Adipocyte (in vitro differentiated cells): ENCODE measurements at regions not wholly inside any gene's neighbourhood (a gene's known extent, or its start where the extent isn't known, plus 50 kb on each side); places are given as distances from the start of the nearest gene placed in this dataset.
"Not testable (repeated sequence)": the region's sequence is repeated elsewhere in the genome, so short reads cannot be mapped to it uniquely, and the experiment has no call there.

Experiments
- DNase-seq: peaks from one replicate; pipeline ENCODE4 v3.0.0-alpha.2; 2015; ENCODE audit warnings: low read depth
- H3K27me3 ChIP-seq: replicated peaks from 2 replicates; pipeline ENCODE4 v1.7.0; 2013; ENCODE audit warnings: mild to moderate bottlenecking, low read length, moderate library complexity; ENCODE audit not compliant: control insufficient read depth, insufficient read depth
- H3K36me3 ChIP-seq: 2 replicates; pipeline ENCODE4 v1.7.0; 2013; ENCODE audit warnings: low read length, mild to moderate bottlenecking, moderate library complexity; ENCODE audit not compliant: control insufficient read depth, insufficient read depth, severe bottlenecking
- H3K4me1 ChIP-seq: 2 replicates; pipeline ENCODE4 v1.7.0; 2013; ENCODE audit warnings: mild to moderate bottlenecking, low read length, moderate library complexity; ENCODE audit not compliant: control insufficient read depth, insufficient read depth
- H3K4me3 ChIP-seq: 2 replicates; pipeline ENCODE4 v1.7.0; 2013; ENCODE audit warnings: mild to moderate bottlenecking, low read length, moderate library complexity
- H3K9ac ChIP-seq: 2 replicates; pipeline ENCODE4 v1.7.0; 2013; ENCODE audit warnings: mild to moderate bottlenecking, low read length, moderate library complexity
- H3K9me3 ChIP-seq: 2 replicates; pipeline ENCODE4 v1.7.0; 2013; ENCODE audit warnings: mild to moderate bottlenecking, low read length, moderate library complexity; ENCODE audit not compliant: control insufficient read depth

GRCh38 chrX:13493659-13494058 lies 75.7 kb upstream of the EGFL6 start:
- Histone ChIP-seq H3K36me3 (no peaks in the 10 kb centered on the region), H3K9me3 (no peaks in the 10 kb centered on the region), H3K9ac (no peak overlapping the region), H3K4me1 (peaks cover 36% of the 10 kb centered on the region), H3K4me3 (no peak overlapping the region), H3K27me3 (peaks cover 5% of the 10 kb centered on the region)
- no peak for DNase-seq

- H3K9ac ChIP-seq = no peak overlapping the region
- no peaks in the 10 kb centered on the region for H3K9me3 ChIP-seq
- H3K36me3 ChIP-seq = no peaks in the 10 kb centered on the region
- DNase-seq = no peak
- H3K4me1 ChIP-seq = peaks cover 49% of the 10 kb centered on the region
- H3K4me3 ChIP-seq = no peak overlapping the region
- H3K27me3 ChIP-seq = peaks cover 5% of the 10 kb centered on the region
Observed at GRCh38 chrX:13492286-13492685, 77.1 kb upstream of the EGFL6 start.

GRCh38 chrX:13491061-13491460 lies 78.3 kb upstream of the EGFL6 start:
- no peak for DNase-seq
- no peak overlapping the region for H3K9ac ChIP-seq
- no peak overlapping the region for H3K4me3 ChIP-seq
- no peaks in the 10 kb centered on the region for H3K36me3 ChIP-seq
- no peaks in the 10 kb centered on the region for H3K9me3 ChIP-seq
- no peaks in the 10 kb centered on the region for H3K27me3 ChIP-seq
- peaks cover 54% of the 10 kb centered on the region for H3K4me1 ChIP-seq

- H3K9ac ChIP-seq = peak overlapping the region; percentile 76
- H3K27me3 ChIP-seq = no peaks in the 10 kb centered on the region
- H3K4me3 ChIP-seq = no peak overlapping the region
- DNase-seq = peak; percentile 61
- H3K36me3 ChIP-seq = no peaks in the 10 kb centered on the region
- no peaks in the 10 kb centered on the region for H3K9me3 ChIP-seq
- H3K4me1 ChIP-seq = peaks cover 51% of the 10 kb centered on the region
Observed at GRCh38 chrX:13489454-13489853, 79.9 kb upstream of the EGFL6 start.

- H3K36me3 ChIP-seq = no peaks in the 10 kb centered on the region
- H3K9ac ChIP-seq = peak overlapping the region; percentile 76
- peak; percentile 89 for DNase-seq
- H3K9me3 ChIP-seq = no peaks in the 10 kb centered on the region
- H3K4me3 ChIP-seq = no peak overlapping the region
- no peaks in the 10 kb centered on the region for H3K27me3 ChIP-seq
- peaks cover 47% of the 10 kb centered on the region for H3K4me1 ChIP-seq
Observed at GRCh38 chrX:13487731-13488505, 81.5 kb upstream of the EGFL6 start.

- no peaks in the 10 kb centered on the region for H3K9me3 ChIP-seq
- H3K4me3 ChIP-seq = no peak overlapping the region
- peaks cover 41% of the 10 kb centered on the region for H3K4me1 ChIP-seq
- H3K9ac ChIP-seq = no peak overlapping the region
- H3K36me3 ChIP-seq = no peaks in the 10 kb centered on the region
- H3K27me3 ChIP-seq = no peaks in the 10 kb centered on the region
- no peak for DNase-seq
Observed at GRCh38 chrX:13485167-13485566, 84.2 kb upstream of the EGFL6 start.

- no peaks in the 10 kb centered on the region for H3K9me3 ChIP-seq
Observed at GRCh38 chrX:13483773-13484172, 85.6 kb upstream of the EGFL6 start.

GRCh38 chrX:13482746-13483541 lies 86.5 kb upstream of the EGFL6 start:
- Histone ChIP-seq H3K4me3 (no peak overlapping the region), H3K9ac (peak overlapping the region; percentile 33), H3K36me3 (no peaks in the 10 kb centered on the region), H3K4me1 (peaks cover 26% of the 10 kb centered on the region), H3K27me3 (no peaks in the 10 kb centered on the region), H3K9me3 (no peaks in the 10 kb centered on the region)
- DNase-seq = no peak

More at GRCh38 chrX:13483773-13484172, 85.6 kb upstream of the EGFL6 start:
- Histone ChIP-seq H3K4me1 (peaks cover 33% of the 10 kb centered on the region), H3K4me3 (no peak overlapping the region), H3K36me3 (no peaks in the 10 kb centered on the region), H3K9ac (no peak overlapping the region), H3K27me3 (no peaks in the 10 kb centered on the region)
- DNase-seq = no peak

- not testable (repeated sequence) for H3K27me3 ChIP-seq, H3K9me3 ChIP-seq, H3K36me3 ChIP-seq, H3K4me3 ChIP-seq, H3K9ac ChIP-seq, DNase-seq
- peaks cover 14% of the 10 kb centered on the region for H3K4me1 ChIP-seq
Observed at GRCh38 chrX:13480780-13481179, 88.6 kb upstream of the EGFL6 start.

- Histone ChIP-seq H3K9ac (no peak overlapping the region), H3K27me3 (no peaks in the 10 kb centered on the region), H3K4me3 (no peak overlapping the region), H3K4me1 (peaks cover 14% of the 10 kb centered on the region), H3K36me3 (no peaks in the 10 kb centered on the region), H3K9me3 (no peaks in the 10 kb centered on the region)
- DNase-seq = no peak
Observed at GRCh38 chrX:13479452-13479813, 90.0 kb upstream of the EGFL6 start.

GRCh38 chrX:13478740-13479451 lies 90.5 kb upstream of the EGFL6 start:
- no peaks in the 10 kb centered on the region for H3K9me3 ChIP-seq
- DNase-seq = no peak
- no peak overlapping the region for H3K9ac ChIP-seq
- H3K36me3 ChIP-seq = no peaks in the 10 kb centered on the region
- H3K4me3 ChIP-seq = no peak overlapping the region
- peaks cover 15% of the 10 kb centered on the region for H3K4me1 ChIP-seq
- no peaks in the 10 kb centered on the region for H3K27me3 ChIP-seq
